ENCODE measurements at regions not wholly inside any gene's neighbourhood (a gene's known extent, or its start where the extent isn't known, plus 50 kb on each side); places are given as distances from the start of the nearest gene placed in this dataset.

GRCh38 chr9:107942291-107942690, 452.7 kb upstream of the KLF4 start:
- DNase-seq (ENCODE audit: low read depth in 4 of 4, low spot score in 1 of 4): no peak

- no peak for DNase-seq (ENCODE audit: low read depth in 4 of 4, low spot score in 1 of 4)
These were observed 451.3 kb upstream of the KLF4 start for GRCh38 chr9:107940616-107941595.

- no peak for DNase-seq (ENCODE audit: low read depth in 4 of 4, low spot score in 1 of 4)
These were observed 449.3 kb upstream of the KLF4 start for GRCh38 chr9:107938801-107939386.

- DNase-seq (ENCODE audit: low read depth in 4 of 4, low spot score in 1 of 4): no peak
These were observed 446.4 kb upstream of the KLF4 start for GRCh38 chr9:107935931-107936330.

- DNase-seq (ENCODE audit: low read depth in 4 of 4, low spot score in 1 of 4): no peak
These were observed 443.9 kb upstream of the KLF4 start for GRCh38 chr9:107933516-107933915.

- no peak for DNase-seq (ENCODE audit: low read depth in 4 of 4, low spot score in 1 of 4)
These were observed 443.5 kb upstream of the KLF4 start for GRCh38 chr9:107933097-107933496.

- DNase-seq (ENCODE audit: low read depth in 4 of 4, low spot score in 1 of 4): no peak
These were observed 443.0 kb upstream of the KLF4 start for GRCh38 chr9:107932601-107933000.

GRCh38 chr9:107932046-107932445, 442.5 kb upstream of the KLF4 start:
- DNase-seq (ENCODE audit: low read depth in 4 of 4, low spot score in 1 of 4): no peak

GRCh38 chr9:107931071-107931715, 441.6 kb upstream of the KLF4 start:
- DNase-seq (ENCODE audit: low read depth in 4 of 4, low spot score in 1 of 4): no peak

GRCh38 chr9:107929443-107929842, 439.9 kb upstream of the KLF4 start:
- no peak for DNase-seq (ENCODE audit: low read depth in 4 of 4, low spot score in 1 of 4)

GRCh38 chr9:107928701-107929371, 439.3 kb upstream of the KLF4 start:
- DNase-seq (ENCODE audit: low read depth in 4 of 4, low spot score in 1 of 4): no peak

GRCh38 chr9:107927276-107927675, 437.7 kb upstream of the KLF4 start:
- DNase-seq (ENCODE audit: low read depth in 4 of 4, low spot score in 1 of 4): no peak

- DNase-seq (ENCODE audit: low read depth in 4 of 4, low spot score in 1 of 4): no peak
These were observed 436.3 kb upstream of the KLF4 start for GRCh38 chr9:107925749-107926297.

- no peak for DNase-seq (ENCODE audit: low read depth in 4 of 4, low spot score in 1 of 4)
These were observed 432.7 kb upstream of the KLF4 start for GRCh38 chr9:107922260-107922659.

- DNase-seq (ENCODE audit: low read depth in 4 of 4, low spot score in 1 of 4): no peak
These were observed 429.7 kb upstream of the KLF4 start for GRCh38 chr9:107919263-107919662.

- no peak for DNase-seq (ENCODE audit: low read depth in 4 of 4, low spot score in 1 of 4)
These were observed 429.2 kb upstream of the KLF4 start for GRCh38 chr9:107918749-107919148.

GRCh38 chr9:107914151-107914550, 424.6 kb upstream of the KLF4 start:
- DNase-seq (ENCODE audit: low read depth in 4 of 4, low spot score in 1 of 4): no peak

GRCh38 chr9:107907715-107908114, 418.1 kb upstream of the KLF4 start:
- DNase-seq (ENCODE audit: low read depth in 4 of 4, low spot score in 1 of 4): no peak

GRCh38 chr9:107907255-107907654, 417.7 kb upstream of the KLF4 start:
- DNase-seq (ENCODE audit: low read depth in 4 of 4, low spot score in 1 of 4): no peak

- DNase-seq (ENCODE audit: low read depth in 4 of 4, low spot score in 1 of 4): no peak
These were observed 416.5 kb upstream of the KLF4 start for GRCh38 chr9:107906074-107906473.

All from stimulated activated CD4-positive, alpha-beta T cell treated with anti-CD3 and anti-CD28 coated beads, Interleukin-1b, Interleukin-23, amount 100 ng/mL, for 24 hours (primary cell).